Activated naive CD8-positive, alpha-beta T cell treated with anti-CD3 and anti-CD28 coated beads, Interleukin-2, amount 10 ng/mL, durations not matched to agents 7 days and 5 days (primary cell): ENCODE measurements at regions not wholly inside any gene's neighbourhood (a gene's known extent, or its start where the extent isn't known, plus 50 kb on each side); places are given as distances from the start of the nearest gene placed in this dataset.
A peak's percentile ranks its signal among the peaks of the same experiment; 100 is the strongest.
"Not testable (repeated sequence)": the region's sequence is repeated elsewhere in the genome, so short reads cannot be mapped to it uniquely, and the experiment has no call there.

Source experiments
- ATAC-seq: fragments of 150-1000 bp; cut with Tn5 transposase; one replicate; pipeline ENCODE4 v1.10.0; 2021; ENCODE audit warnings: low read depth, moderate library complexity
- POLR2A ChIA-PET: fragments of 350-600 bp; sonication (Branson Sonifier 250); formaldehyde crosslinking; loops from one replicate; lab custom pipeline; 2021; ENCODE audit warnings: antibody characterized with exemption; lab: Charles Lee
- DNase-seq: peaks from one replicate; pipeline ENCODE4 v3.0.0; 2021
- H3K27ac Mint-ChIP-seq: one replicate; pipeline ENCODE4 v1.8.0; 2022; ENCODE audit warnings: mild to moderate bottlenecking, mixed read lengths
- H3K27me3 Mint-ChIP-seq: one replicate; pipeline ENCODE4 v1.8.0; 2022; ENCODE audit warnings: mild to moderate bottlenecking, moderate library complexity, mixed read lengths
- H3K36me3 Mint-ChIP-seq: one replicate; pipeline ENCODE4 v1.8.0; 2021; ENCODE audit warnings: mild to moderate bottlenecking, mixed read lengths
- H3K4me1 Mint-ChIP-seq: one replicate; pipeline ENCODE4 v1.8.0; 2021; ENCODE audit warnings: mixed read lengths
- H3K4me3 Mint-ChIP-seq: one replicate; pipeline ENCODE4 v1.8.0; 2022; ENCODE audit warnings: mild to moderate bottlenecking, moderate library complexity, mixed read lengths
- H3K9me3 Mint-ChIP-seq: one replicate; pipeline ENCODE4 v1.8.0; 2021; ENCODE audit warnings: mixed read lengths

DNA sequence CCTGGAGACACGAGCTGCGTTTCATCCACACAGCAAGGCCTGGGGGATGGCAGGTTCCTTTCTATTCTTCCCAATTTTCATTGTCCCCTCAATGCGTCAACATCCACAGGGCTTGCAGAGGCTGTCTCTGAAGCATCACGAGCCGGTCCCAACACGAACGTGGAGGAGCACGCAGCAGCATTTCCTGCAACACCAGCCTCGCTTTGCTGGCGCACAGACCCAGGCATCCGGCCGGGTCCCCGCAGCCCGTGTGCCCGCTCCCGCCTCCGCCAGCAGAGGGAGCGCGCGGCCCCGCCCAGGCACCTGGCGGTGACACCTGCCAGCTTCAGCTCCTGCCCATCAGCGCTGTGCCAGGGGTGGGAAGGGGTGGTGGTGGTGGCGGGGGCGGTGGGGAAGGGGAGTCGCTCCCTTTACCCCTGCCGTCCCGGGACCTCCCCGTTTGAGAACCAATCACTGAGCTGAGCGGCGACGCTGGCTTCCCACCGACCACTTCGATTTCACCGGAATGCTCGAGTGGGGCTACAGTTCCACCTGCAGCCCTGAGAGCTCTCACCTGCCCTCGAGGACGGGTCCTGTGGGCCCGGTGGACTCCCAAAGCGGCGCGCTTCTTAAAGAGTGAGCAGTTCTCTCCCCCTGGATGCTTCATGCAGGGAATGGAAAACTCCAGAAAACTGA lies 464.5 kb downstream of the ICE1 start:
- H3K36me3 Mint-ChIP-seq, result no peaks in the 10 kb centered on the region
- H3K4me1 Mint-ChIP-seq, result peaks cover 1% of the 10 kb centered on the region
- H3K27me3 Mint-ChIP-seq, result no peaks in the 10 kb centered on the region
- POLR2A ChIA-PET, result no interaction called here
- no peaks in the 10 kb centered on the region for H3K9me3 Mint-ChIP-seq
- peak; percentile 96 for ATAC-seq
- H3K4me3 Mint-ChIP-seq, result no peak overlapping the region
- no peak overlapping the region for H3K27ac Mint-ChIP-seq
- DNase-seq, result peak; percentile 80

DNA sequence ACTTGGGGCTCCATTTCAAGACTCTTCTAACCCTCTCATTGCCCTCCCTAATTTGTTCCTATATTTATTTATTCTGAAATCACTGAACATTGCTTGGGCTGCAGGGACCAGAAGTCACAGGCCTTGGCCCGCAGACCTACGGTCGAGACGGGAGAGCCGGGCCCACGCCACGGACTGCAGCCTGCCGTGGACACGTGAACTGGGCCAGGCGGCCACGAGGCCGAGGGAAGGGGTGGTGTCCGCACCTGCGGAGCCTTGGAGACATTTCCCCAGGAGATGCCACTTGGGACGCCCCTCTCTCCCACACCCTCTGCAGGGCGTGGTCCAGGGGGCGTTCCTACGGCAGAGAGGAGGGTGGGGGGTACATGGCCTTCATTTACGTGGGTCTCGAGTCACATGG lies 463.9 kb downstream of the ICE1 start:
- DNase-seq (no peak), ATAC-seq (no peak)
- Mint-ChIP-seq H3K4me1 (peaks cover 1% of the 10 kb centered on the region), H3K9me3 (no peaks in the 10 kb centered on the region), H3K36me3 (no peaks in the 10 kb centered on the region), H3K27me3 (no peaks in the 10 kb centered on the region), H3K27ac (no peak overlapping the region), H3K4me3 (no peak overlapping the region)
- POLR2A ChIA-PET, result no interaction called here

DNA sequence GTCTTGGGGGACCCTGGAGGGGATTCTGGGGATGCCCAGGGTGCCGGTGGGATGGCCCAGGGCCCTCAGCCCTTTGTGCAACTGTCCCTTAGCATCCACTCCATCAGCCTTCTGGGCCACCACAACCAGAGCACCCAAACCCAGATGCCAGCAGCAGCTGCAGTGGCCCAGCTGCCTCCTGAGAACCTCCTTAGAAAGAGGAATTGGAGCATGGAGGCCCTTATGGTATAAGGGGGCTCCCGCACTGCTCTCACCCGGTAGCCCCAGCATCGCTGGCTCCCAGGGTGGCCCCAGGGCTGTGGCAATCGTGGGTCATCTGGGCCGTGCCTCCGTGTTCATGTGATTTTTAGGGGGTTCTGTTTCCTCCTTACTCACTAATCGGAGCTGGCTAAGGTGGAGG lies 463.3 kb downstream of the ICE1 start:
- no peak overlapping the region for H3K4me3 Mint-ChIP-seq
- ATAC-seq, result no peak
- no peak for DNase-seq
- H3K36me3 Mint-ChIP-seq, result no peaks in the 10 kb centered on the region
- peaks cover 1% of the 10 kb centered on the region for H3K4me1 Mint-ChIP-seq
- H3K27me3 Mint-ChIP-seq, result no peaks in the 10 kb centered on the region
- no peak overlapping the region for H3K27ac Mint-ChIP-seq
- H3K9me3 Mint-ChIP-seq, result no peaks in the 10 kb centered on the region
- POLR2A ChIA-PET, result no interaction called here

DNA sequence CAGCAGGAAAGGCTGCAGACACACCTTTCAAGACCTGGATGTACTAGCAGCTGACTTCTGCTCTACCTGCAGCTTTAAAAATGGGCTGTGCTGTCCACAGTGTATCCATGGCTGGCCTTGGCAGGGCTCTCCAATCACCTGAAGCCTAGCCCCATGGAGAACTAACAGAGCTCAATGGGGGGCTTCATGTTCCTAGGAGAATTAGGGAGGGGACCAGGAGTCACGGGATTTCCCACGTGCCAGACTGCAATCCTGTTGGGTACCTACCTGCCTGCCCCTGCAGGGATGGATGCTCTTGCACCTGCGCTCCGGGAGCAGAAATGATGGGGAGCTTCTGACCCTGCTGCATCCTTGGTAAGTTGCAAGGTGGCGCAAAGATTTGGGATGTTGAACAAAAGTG lies 462.1 kb downstream of the ICE1 start:
- Mint-ChIP-seq H3K27me3 (no peaks in the 10 kb centered on the region), H3K27ac (no peak overlapping the region), H3K9me3 (no peaks in the 10 kb centered on the region), H3K4me3 (no peak overlapping the region), H3K4me1 (peaks cover 1% of the 10 kb centered on the region), H3K36me3 (no peaks in the 10 kb centered on the region)
- DNase-seq (no peak), ATAC-seq (no peak)
- POLR2A ChIA-PET, result no interaction called here

DNA sequence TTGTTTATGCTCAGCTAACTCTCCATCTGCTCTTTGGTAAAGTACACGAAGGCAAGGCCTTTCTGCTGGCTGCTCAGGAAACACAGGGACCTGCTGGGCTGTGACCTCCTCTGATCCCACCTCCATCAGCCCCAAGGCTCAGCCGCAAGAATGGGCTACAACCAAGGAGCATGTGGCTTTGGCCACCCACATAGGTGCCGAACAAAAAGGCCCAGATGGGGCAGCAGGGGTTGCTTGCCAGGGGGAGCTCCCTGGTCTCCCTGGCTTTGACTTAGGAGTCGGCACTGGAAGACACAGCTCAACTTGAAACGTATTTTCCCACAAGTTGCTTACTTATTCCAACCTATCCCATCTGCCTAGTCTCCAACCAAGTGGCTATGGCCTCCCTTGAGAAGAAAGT lies 461.1 kb downstream of the ICE1 start:
- H3K27ac Mint-ChIP-seq, result no peak overlapping the region
- H3K9me3 Mint-ChIP-seq, result no peaks in the 10 kb centered on the region
- H3K4me1 Mint-ChIP-seq, result peaks cover 1% of the 10 kb centered on the region
- H3K27me3 Mint-ChIP-seq, result no peaks in the 10 kb centered on the region
- no peak for DNase-seq
- no peaks in the 10 kb centered on the region for H3K36me3 Mint-ChIP-seq
- H3K4me3 Mint-ChIP-seq, result no peak overlapping the region
- POLR2A ChIA-PET, result no interaction called here
- no peak for ATAC-seq

DNA sequence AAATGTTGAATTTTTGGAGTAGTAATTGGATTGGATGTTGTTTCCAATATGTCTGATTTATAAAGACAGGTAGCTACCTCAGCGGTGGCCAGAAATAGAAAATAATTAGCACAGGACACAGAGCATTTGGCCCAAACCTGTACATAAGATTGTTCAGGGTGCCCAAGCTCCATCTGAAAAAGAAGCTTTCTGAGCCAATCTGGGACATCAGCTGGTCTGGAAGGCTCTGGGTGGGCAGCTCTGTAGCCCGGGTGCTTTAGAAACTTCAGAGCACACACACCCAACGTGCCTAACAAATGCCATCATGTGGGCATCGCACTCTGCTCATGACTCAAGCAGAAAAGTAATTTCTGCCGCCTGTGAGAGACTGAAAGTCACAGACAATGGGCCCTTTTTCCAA lies 460.7 kb downstream of the ICE1 start:
- H3K27me3 Mint-ChIP-seq, result no peaks in the 10 kb centered on the region

DNA sequence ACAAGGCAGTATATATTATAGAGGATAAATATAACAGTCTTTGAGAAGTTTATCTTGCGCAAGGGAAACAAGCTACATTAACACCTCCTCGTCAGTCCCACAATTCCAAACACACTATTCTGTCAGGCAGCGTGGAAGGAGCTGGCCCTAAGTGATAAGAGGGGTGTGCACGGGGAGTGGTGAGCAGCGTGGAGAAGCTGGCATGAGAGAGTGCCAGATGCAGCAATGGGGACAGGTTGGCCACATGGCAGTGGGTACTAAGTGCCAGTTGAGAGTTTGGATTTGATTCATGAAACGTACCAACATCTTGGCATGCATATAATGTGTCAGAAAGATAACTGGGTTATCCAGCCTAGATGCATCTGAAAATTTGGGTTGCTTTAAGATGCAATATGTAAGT lies 460.2 kb downstream of the ICE1 start:
- H3K4me1 Mint-ChIP-seq, result peaks cover 1% of the 10 kb centered on the region
- no peaks in the 10 kb centered on the region for H3K9me3 Mint-ChIP-seq
- H3K36me3 Mint-ChIP-seq, result no peaks in the 10 kb centered on the region
- H3K4me3 Mint-ChIP-seq, result no peak overlapping the region
- POLR2A ChIA-PET, result no interaction called here
- DNase-seq (no peak), ATAC-seq (no peak)
- no peaks in the 10 kb centered on the region for H3K27me3 Mint-ChIP-seq
- H3K27ac Mint-ChIP-seq, result no peak overlapping the region

More for the DNA sequence above, 460.7 kb downstream of the ICE1 start:
- Mint-ChIP-seq H3K36me3 (no peaks in the 10 kb centered on the region), H3K4me3 (no peak overlapping the region), H3K4me1 (peaks cover 1% of the 10 kb centered on the region), H3K9me3 (no peaks in the 10 kb centered on the region), H3K27ac (no peak overlapping the region)
- POLR2A ChIA-PET, result no interaction called here
- no peak for ATAC-seq
- DNase-seq, result no peak

DNA sequence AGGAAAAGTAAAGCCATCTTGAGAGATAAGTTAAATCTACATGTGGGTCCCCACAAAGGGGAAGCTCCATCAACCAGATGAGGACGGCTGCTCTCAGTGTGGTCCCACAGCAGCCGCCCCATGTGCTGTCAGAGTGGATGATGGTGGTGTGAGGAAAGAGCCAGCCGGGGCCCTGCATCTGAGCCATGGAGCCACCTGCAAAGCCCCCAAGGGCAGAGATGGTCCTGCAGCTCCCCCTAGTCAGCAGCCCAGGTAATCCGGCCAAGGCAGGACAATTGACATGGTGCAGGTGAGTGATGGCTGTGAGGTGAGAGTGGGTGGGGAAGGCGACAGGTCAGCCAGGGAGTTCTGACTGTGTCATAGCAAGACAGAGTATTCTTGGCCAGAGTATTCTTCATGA lies 458.8 kb downstream of the ICE1 start:
- H3K9me3 Mint-ChIP-seq, result no peaks in the 10 kb centered on the region
- H3K27me3 Mint-ChIP-seq, result no peaks in the 10 kb centered on the region
- no peak overlapping the region for H3K4me3 Mint-ChIP-seq
- no peak overlapping the region for H3K27ac Mint-ChIP-seq
- ATAC-seq, result no peak
- POLR2A ChIA-PET, result no interaction called here
- H3K36me3 Mint-ChIP-seq, result no peaks in the 10 kb centered on the region
- no peak for DNase-seq
- H3K4me1 Mint-ChIP-seq, result no peaks in the 10 kb centered on the region

DNA sequence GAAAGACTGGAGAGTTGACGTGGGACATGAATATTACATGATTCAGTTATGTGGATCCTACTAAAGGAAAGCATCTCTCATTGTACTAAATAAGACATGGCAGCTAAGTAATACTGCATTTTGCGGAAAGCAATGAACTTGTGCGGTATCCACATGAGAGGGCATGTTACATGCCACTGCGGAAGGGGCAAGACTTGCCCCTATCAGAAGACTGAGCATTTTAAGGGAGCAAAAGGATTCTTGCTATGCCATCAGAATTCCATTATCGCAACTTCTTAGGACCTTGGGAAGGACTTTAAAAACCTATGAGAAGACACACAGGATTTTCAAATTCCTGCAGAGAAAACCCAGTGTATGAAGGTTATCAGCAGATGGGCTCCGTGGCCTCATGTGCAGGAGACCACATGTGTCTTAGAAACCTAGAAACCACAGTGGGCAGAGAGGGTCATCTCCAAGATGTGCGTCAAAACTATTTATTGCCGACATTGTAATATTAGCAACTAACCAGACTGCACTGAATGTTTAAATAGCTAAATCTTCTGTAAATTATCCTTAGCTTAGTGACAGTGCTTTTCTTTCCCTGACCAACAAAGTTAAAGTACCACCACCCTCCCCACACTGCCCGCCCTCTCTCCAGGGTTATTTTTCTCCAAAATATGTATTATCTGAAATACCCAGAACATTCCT lies 457.7 kb downstream of the ICE1 start:
- Mint-ChIP-seq H3K36me3 (no peaks in the 10 kb centered on the region), H3K27me3 (peaks cover 2% of the 10 kb centered on the region), H3K27ac (no peak overlapping the region), H3K4me3 (no peak overlapping the region), H3K4me1 (no peaks in the 10 kb centered on the region), H3K9me3 (no peaks in the 10 kb centered on the region)
- DNase-seq (no peak), ATAC-seq (no peak)
- POLR2A ChIA-PET, result no interaction called here

DNA sequence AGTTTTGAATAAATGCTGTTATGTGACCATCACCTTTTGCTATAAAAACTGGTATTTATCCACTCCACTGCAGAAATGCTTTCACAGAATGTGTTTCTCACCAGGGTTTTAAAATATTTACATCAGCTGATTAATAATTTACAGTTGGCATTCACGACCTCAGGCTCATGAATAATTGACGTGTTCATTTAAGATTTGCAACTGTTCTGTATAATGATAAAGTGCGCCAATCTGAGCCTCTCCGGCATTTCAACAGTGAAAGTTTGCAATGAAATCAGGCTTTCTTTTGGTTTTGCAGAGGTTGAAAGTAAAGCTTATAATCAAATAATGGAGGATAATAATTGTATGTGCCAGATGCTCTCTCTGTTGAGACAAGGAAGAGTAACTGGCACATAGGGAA lies 434.9 kb downstream of the ICE1 start:
- no peaks in the 10 kb centered on the region for H3K27me3 Mint-ChIP-seq
- no peaks in the 10 kb centered on the region for H3K9me3 Mint-ChIP-seq
- ATAC-seq, result no peak
- H3K4me3 Mint-ChIP-seq, result no peak overlapping the region
- DNase-seq, result no peak
- H3K27ac Mint-ChIP-seq, result no peak overlapping the region
- POLR2A ChIA-PET, result no interaction called here
- H3K4me1 Mint-ChIP-seq, result no peaks in the 10 kb centered on the region
- H3K36me3 Mint-ChIP-seq, result no peaks in the 10 kb centered on the region

DNA sequence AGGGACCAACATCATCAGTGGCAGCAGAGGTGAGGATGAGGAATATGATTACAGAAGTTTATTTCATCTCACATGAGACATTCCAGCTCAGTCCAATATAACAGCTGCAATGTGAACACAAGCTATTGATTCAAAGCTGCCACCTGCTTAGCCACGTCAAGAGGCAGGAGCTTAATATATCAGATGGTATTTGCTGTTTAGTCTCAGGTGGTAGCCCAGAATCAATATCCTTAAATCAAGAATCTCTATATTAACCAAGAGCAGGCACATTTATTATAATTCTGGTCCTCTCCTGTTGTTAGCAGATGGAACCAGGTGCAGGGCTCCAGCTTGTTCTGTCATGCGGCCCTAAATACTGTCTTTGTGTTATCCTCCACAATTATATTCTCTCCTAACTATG lies 431.6 kb downstream of the ICE1 start:
- Mint-ChIP-seq H3K36me3 (no peaks in the 10 kb centered on the region), H3K9me3 (no peaks in the 10 kb centered on the region), H3K27me3 (no peaks in the 10 kb centered on the region), H3K27ac (no peak overlapping the region), H3K4me3 (no peak overlapping the region), H3K4me1 (no peaks in the 10 kb centered on the region)
- POLR2A ChIA-PET, result no interaction called here
- ATAC-seq (no peak), DNase-seq (no peak)

DNA sequence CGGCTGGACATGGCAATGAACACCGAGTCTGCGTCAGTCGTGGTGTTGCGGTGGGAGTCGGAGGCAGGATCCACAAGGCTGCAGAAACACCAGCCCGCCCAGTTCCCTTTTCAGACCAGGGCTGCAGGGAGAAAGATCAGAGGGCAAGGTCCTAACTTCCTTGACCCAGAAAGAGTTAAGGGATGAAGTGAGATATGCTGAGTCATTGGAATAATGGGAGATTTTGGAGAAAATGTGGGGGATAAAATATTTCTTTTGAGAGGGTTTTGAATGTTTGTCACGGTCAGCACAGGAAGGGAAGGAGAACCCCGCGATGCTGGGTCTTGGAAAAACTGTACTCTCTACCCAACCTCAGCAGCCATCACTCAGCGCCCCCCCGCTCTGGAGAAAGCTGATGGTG lies 416.0 kb downstream of the ICE1 start:
- Mint-ChIP-seq H3K4me1 (no peaks in the 10 kb centered on the region), H3K36me3 (no peaks in the 10 kb centered on the region), H3K27me3 (no peaks in the 10 kb centered on the region), H3K4me3 (no peak overlapping the region), H3K27ac (no peak overlapping the region), H3K9me3 (no peaks in the 10 kb centered on the region)
- no peak for DNase-seq
- POLR2A ChIA-PET, result no interaction called here
- ATAC-seq, result no peak

DNA sequence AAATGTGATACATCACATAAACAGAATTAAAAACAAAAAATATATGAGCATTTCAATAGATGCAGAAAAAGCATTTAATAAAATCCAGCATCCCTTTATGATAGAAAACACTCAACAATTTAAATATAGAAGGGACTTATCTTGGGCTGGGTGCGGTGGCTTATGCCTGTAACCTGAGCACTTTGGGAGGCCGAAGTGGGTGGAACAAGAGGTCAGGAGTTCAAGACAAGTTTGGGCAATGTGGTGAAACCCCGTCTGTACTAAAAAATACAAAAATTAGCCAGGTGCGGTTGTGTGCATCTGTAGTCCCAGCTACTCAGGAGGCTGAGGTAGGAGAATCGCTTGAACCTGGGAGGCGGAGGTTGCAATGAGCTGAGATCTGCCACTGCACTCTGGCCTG lies 409.1 kb downstream of the ICE1 start:
- H3K36me3 Mint-ChIP-seq, H3K4me3 Mint-ChIP-seq, POLR2A ChIA-PET, ATAC-seq, H3K4me1 Mint-ChIP-seq, H3K27ac Mint-ChIP-seq, H3K27me3 Mint-ChIP-seq, DNase-seq, H3K9me3 Mint-ChIP-seq: not testable (repeated sequence)

DNA sequence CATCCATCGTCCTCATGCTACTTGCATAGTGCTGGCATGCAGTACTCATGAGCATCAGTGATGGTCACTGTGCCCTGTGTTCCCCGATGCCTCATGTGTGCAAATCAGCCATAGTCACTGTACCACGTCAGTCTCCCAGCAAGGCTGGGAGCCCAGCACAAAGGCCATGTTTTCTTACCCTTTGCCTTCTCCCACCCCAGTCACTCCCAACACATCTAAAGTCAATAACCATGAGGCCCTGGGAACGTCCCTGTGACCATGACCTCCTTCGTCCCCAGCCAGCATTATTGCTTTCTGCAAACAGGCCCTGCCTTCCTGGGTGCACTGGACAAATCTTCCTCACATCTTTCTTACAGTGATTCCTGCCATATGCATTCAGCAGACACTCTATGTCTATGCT lies 406.1 kb downstream of the ICE1 start:
- Mint-ChIP-seq H3K9me3 (no peaks in the 10 kb centered on the region), H3K27ac (no peak overlapping the region), H3K36me3 (no peaks in the 10 kb centered on the region), H3K4me1 (no peaks in the 10 kb centered on the region), H3K4me3 (no peak overlapping the region), H3K27me3 (peaks cover 9% of the 10 kb centered on the region)
- ATAC-seq (no peak), DNase-seq (no peak)
- POLR2A ChIA-PET, result no interaction called here
